ENCODE measurements at regions not wholly inside any gene's neighbourhood (a gene's known extent, or its start where the extent isn't known, plus 50 kb on each side); places are given as distances from the start of the nearest gene placed in this dataset.

DNA sequence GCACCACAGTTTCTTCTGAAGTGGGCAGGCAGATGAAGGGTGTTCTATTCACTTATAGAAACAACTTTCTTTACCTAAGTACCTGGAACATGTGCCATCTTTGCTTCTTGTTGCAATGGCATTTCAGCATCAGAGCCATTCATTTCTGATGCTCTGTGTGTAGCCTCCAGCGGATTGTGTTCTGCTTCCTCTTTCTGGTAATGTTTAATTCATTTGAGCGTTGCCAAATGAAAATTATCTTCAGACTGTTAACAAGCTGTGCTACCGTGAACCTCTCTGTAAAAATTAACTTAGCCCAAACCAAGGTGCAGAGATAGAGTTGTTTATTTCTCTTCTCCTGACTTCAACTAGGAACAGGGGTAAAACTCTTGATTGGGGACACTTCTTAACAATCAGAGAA is 302.0 kb downstream of the EDEM1 start:
- no peak overlapping the region for H3K4me2 ChIP-seq (replicated peaks; ENCODE audit: extremely low read depth, low read length, poor library complexity, severe bottlenecking)
- no peaks in the 10 kb centered on the region for H3K36me3 ChIP-seq (replicated peaks in 1 of 2; ENCODE audit: control insufficient read depth in 1 of 2, insufficient read depth in 2 of 2, low read length in 2 of 2)
- TF ChIP-seq, protein P1, sequence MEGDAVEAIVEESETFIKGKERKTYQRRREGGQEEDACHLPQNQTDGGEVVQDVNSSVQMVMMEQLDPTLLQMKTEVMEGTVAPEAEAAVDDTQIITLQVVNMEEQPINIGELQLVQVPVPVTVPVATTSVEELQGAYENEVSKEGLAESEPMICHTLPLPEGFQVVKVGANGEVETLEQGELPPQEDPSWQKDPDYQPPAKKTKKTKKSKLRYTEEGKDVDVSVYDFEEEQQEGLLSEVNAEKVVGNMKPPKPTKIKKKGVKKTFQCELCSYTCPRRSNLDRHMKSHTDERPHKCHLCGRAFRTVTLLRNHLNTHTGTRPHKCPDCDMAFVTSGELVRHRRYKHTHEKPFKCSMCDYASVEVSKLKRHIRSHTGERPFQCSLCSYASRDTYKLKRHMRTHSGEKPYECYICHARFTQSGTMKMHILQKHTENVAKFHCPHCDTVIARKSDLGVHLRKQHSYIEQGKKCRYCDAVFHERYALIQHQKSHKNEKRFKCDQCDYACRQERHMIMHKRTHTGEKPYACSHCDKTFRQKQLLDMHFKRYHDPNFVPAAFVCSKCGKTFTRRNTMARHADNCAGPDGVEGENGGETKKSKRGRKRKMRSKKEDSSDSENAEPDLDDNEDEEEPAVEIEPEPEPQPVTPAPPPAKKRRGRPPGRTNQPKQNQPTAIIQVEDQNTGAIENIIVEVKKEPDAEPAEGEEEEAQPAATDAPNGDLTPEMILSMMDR (IDR thresholded peaks at IDR 0.05): no peak
- no peak overlapping the region for H3K9ac ChIP-seq (ENCODE audit: insufficient read depth, low read length, poor library complexity, severe bottlenecking)
- WGBS (ENCODE audit: insufficient coverage): 17% methylated on average over 1 of the region's 3 CpGs
- intact Hi-C loops (cut with micrococcal nuclease): no loop called here
- H3K27me3 ChIP-seq (ENCODE audit: control insufficient read depth in 2 of 2, insufficient read depth in 2 of 2, low read length in 2 of 2): no peaks in the 10 kb centered on the region
- H3K4me3 ChIP-seq (replicated peaks in 1 of 3; ENCODE audit: low read depth in 2 of 3, low read length in 3 of 3): no peak overlapping the region
- Mint-ChIP-seq H3K4me1 (peaks cover 2% of the 10 kb centered on the region), H3K27me3 (ENCODE audit: low read depth in 3 of 3) (peaks cover 0 to 1% (median 0%) of the 10 kb centered on the region in 3 donors), H3K36me3 (no peaks in the 10 kb centered on the region), H3K4me3 (no peak overlapping the region), H3K9me3 (no peaks in the 10 kb centered on the region), H3K27ac (no peak overlapping the region)
- no peaks in the 10 kb centered on the region for H3K79me2 ChIP-seq (ENCODE audit: insufficient read depth, low read length)
- H3K4me1 ChIP-seq (ENCODE audit: control insufficient read depth in 1 of 2, insufficient read depth in 2 of 2, low read length in 2 of 2): no peaks in the 10 kb centered on the region
- H4K20me1 ChIP-seq (ENCODE audit: insufficient read depth, low read length): no peaks in the 10 kb centered on the region
- H3K9me3 ChIP-seq (replicated peaks in 1 of 2; ENCODE audit: control insufficient read depth in 1 of 2, insufficient read depth in 1 of 2, low read length in 2 of 2): no peaks in the 10 kb centered on the region
- DNase-seq: peak in 2 of 3 donors; percentile 5 to 8
- no peak overlapping the region for H2AFZ ChIP-seq (ENCODE audit: insufficient read depth, low read depth, low read length, poor library complexity, severe bottlenecking)
- no peak overlapping the region for H3K27ac ChIP-seq (ENCODE audit: low read depth in 1 of 2, low read length in 2 of 2)

DNA sequence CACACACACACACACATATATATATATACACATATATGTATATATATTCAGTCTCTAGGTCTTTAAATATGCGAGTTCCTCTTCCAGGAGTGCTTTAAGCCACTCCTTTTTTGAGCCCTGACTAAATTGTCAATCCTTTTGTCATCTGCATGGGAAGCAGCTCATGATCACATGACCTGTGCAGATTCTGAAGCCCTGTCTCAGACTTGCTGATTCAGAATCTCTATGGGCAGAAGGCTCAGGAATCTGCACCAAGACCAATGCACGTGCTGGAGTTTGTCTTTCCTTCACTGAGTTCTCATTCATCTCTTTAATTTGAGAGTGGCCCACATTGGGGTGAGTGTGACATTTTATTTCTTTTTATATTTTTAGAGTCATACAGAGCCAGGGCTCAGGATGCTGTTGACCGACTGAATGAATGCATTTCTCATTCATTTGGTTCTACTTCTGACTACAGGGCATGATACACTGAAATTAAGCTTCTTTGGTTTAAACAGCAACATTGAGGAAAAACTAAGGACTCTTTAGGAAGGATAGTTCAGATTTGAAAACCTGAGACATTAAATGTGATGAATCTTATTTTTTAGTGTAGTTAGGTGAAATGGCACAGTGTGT is 307.5 kb downstream of the EDEM1 start:
- 100% methylated on average over 1 of the region's 3 CpGs for WGBS (ENCODE audit: insufficient coverage)
- Mint-ChIP-seq H3K4me3 (no peak overlapping the region), H3K9me3 (peaks cover 0 to 2% (median 0%) of the 10 kb centered on the region in 7 donors), H3K36me3 (no peaks in the 10 kb centered on the region), H3K4me1 (peaks cover 11% of the 10 kb centered on the region), H3K27me3 (ENCODE audit: low read depth in 3 of 3) (peaks cover 0 to 3% (median 0%) of the 10 kb centered on the region in 3 donors), H3K27ac (peak overlapping the region in 1 of 7 donors; percentile 8)
- Histone ChIP-seq H3K9ac (ENCODE audit: insufficient read depth, low read length, poor library complexity, severe bottlenecking) (no peak overlapping the region), H3K79me2 (ENCODE audit: insufficient read depth, low read length) (no peaks in the 10 kb centered on the region), H3K4me2 (replicated peaks; ENCODE audit: extremely low read depth, low read length, poor library complexity, severe bottlenecking) (no peak overlapping the region), H3K9me3 (replicated peaks in 1 of 2; ENCODE audit: control insufficient read depth in 1 of 2, insufficient read depth in 1 of 2, low read length in 2 of 2) (no peaks in the 10 kb centered on the region), H3K36me3 (replicated peaks in 1 of 2; ENCODE audit: control insufficient read depth in 1 of 2, insufficient read depth in 2 of 2, low read length in 2 of 2) (no peaks in the 10 kb centered on the region), H3K4me1 (ENCODE audit: control insufficient read depth in 1 of 2, insufficient read depth in 2 of 2, low read length in 2 of 2) (no peaks in the 10 kb centered on the region), H2AFZ (ENCODE audit: insufficient read depth, low read depth, low read length, poor library complexity, severe bottlenecking) (no peak overlapping the region), H3K4me3 (replicated peaks in 1 of 3; ENCODE audit: low read depth in 2 of 3, low read length in 3 of 3) (no peak overlapping the region), H3K27me3 (ENCODE audit: control insufficient read depth in 2 of 2, insufficient read depth in 2 of 2, low read length in 2 of 2) (no peaks in the 10 kb centered on the region), H3K27ac (ENCODE audit: low read depth in 1 of 2, low read length in 2 of 2) (no peak overlapping the region), H4K20me1 (ENCODE audit: insufficient read depth, low read length) (no peaks in the 10 kb centered on the region)
- TF ChIP-seq, protein P1 (IDR thresholded peaks at IDR 0.05): no peak
- peak; percentile 3 to 48 (median 40) for DNase-seq
- intact Hi-C loops (cut with micrococcal nuclease): no loop called here
